ENCODE measurements at regions not wholly inside any gene's neighbourhood (a gene's known extent, or its start where the extent isn't known, plus 50 kb on each side); places are given as distances from the start of the nearest gene placed in this dataset.
"Not testable (repeated sequence)": the region's sequence is repeated elsewhere in the genome, so short reads cannot be mapped to it uniquely, and the experiment has no call there.

- peak; percentile 63 to 88 for DNase-seq
Observed at GRCh38 chr9:110065532-110065931, 142.4 kb downstream of the C9orf152 start.

GRCh38 chr9:110066929-110067716 is 140.8 kb downstream of the C9orf152 start:
- peak; percentile 24 to 38 for DNase-seq

GRCh38 chr9:110068212-110068611 is 139.7 kb downstream of the C9orf152 start:
- no peak for DNase-seq

- DNase-seq = peak; percentile 94
Observed at GRCh38 chr9:110069326-110070248, 138.4 kb downstream of the C9orf152 start.

- no peak for DNase-seq
Observed at GRCh38 chr9:110072597-110073355, 135.2 kb downstream of the C9orf152 start.

- DNase-seq = no peak
Observed at GRCh38 chr9:110073356-110073905, 134.5 kb downstream of the C9orf152 start.

GRCh38 chr9:110076894-110077725 is 130.8 kb downstream of the C9orf152 start:
- DNase-seq = no peak

GRCh38 chr9:110077925-110078324 is 130.0 kb downstream of the C9orf152 start:
- no peak for DNase-seq

- DNase-seq = no peak
Observed at GRCh38 chr9:110078604-110079003, 129.4 kb downstream of the C9orf152 start.

GRCh38 chr9:110081395-110081794 is 126.6 kb downstream of the C9orf152 start:
- DNase-seq = no peak

- DNase-seq = no peak
Observed at GRCh38 chr9:110083866-110084265, 124.1 kb downstream of the C9orf152 start.

GRCh38 chr9:110086537-110086936 is 121.4 kb downstream of the C9orf152 start:
- DNase-seq = no peak

- no peak for DNase-seq
Observed at GRCh38 chr9:110087605-110088004, 120.4 kb downstream of the C9orf152 start.

- no peak for DNase-seq
Observed at GRCh38 chr9:110088099-110088498, 119.9 kb downstream of the C9orf152 start.

GRCh38 chr9:110089681-110090370 is 118.1 kb downstream of the C9orf152 start:
- DNase-seq = no peak

GRCh38 chr9:110092792-110093191 is 115.2 kb downstream of the C9orf152 start:
- DNase-seq = no peak

GRCh38 chr9:110093417-110093816 is 114.5 kb downstream of the C9orf152 start:
- no peak for DNase-seq

- no peak for DNase-seq
Observed at GRCh38 chr9:110093871-110094270, 114.1 kb downstream of the C9orf152 start.

- DNase-seq = no peak
Observed at GRCh38 chr9:110095161-110095595, 112.8 kb downstream of the C9orf152 start.

- DNase-seq = peak; percentile 9 to 27
Observed at GRCh38 chr9:110095776-110096175, 112.2 kb downstream of the C9orf152 start.

GRCh38 chr9:110096674-110097073 is 111.3 kb downstream of the C9orf152 start:
- not testable (repeated sequence) for DNase-seq

All from inflammatory macrophage (primary cell).